ENCODE measurements at regions not wholly inside any gene's neighbourhood (a gene's known extent, or its start where the extent isn't known, plus 50 kb on each side); places are given as distances from the start of the nearest gene placed in this dataset.

- CTCF ChIA-PET, result interaction anchor here (0.6 kb wide), 1 partner anchor 27 kb away, joined by 3 read pairs; no protein-coding TSS in a partner anchor
- no CpG with 5 or more reads among the region's 2 CpGs for WGBS, 2 experiments (ENCODE audit: extremely low coverage in 2 of 2, insufficient read length in 1 of 2)
- no peak overlapping the region for H2AK9ac ChIP-seq (replicated peaks; ENCODE audit: low read depth, low read length, poor library complexity)
- intact Hi-C loops (cut with micrococcal nuclease), result no loop called here
- H3K9me1 ChIP-seq (ENCODE audit: insufficient read depth, low read length), result no peaks in the 10 kb centered on the region
- no peak overlapping the region for H4K5ac ChIP-seq (ENCODE audit: low read depth, low read length)
- no peak overlapping the region for H2BK120ac ChIP-seq (ENCODE audit: low read depth, low read length)
- no peak overlapping the region for H3K27ac ChIP-seq (ENCODE audit: insufficient read depth, low read length)
- no peak overlapping the region for H3K9ac ChIP-seq (ENCODE audit: low read depth, low read length)
- H4K91ac ChIP-seq (ENCODE audit: insufficient read depth, low read depth, low read length), result no peak overlapping the region
- H2BK20ac ChIP-seq (ENCODE audit: low read depth, low read length), result no peak overlapping the region
- no peak overlapping the region for H3K18ac ChIP-seq (ENCODE audit: low read depth, low read length)
- no peak overlapping the region for H2AFZ ChIP-seq (replicated peaks; ENCODE audit: low read length, poor library complexity)
- no peaks in the 10 kb centered on the region for H3K79me1 ChIP-seq (ENCODE audit: low read depth in 1 of 2, low read length in 2 of 2)
- POLR2A ChIA-PET (ENCODE audit: unreplicated experiment), result no interaction called here
- no peak for ATAC-seq (ENCODE audit: low read depth)
- H3K9me3 ChIP-seq (ENCODE audit: control insufficient read depth, insufficient read depth, low read length), result no peaks in the 10 kb centered on the region
- H3K4me2 ChIP-seq (ENCODE audit: low read depth, low read length), result no peak overlapping the region
- H2BK15ac ChIP-seq (ENCODE audit: low read depth, low read length), result no peak overlapping the region
- no peaks in the 10 kb centered on the region for H4K20me1 ChIP-seq (ENCODE audit: insufficient read depth, low read length)
- H3K56ac ChIP-seq (ENCODE audit: extremely low read depth, insufficient read depth, low read length), result no peak overlapping the region
- TF ChIP-seq RAD21 (IDR thresholded peaks at IDR 0.05; ENCODE audit: low read length), result no peak
- TF ChIP-seq FOS (IDR thresholded peaks at IDR 0.05; ENCODE audit: low read depth, low read length), result no peak
- TF ChIP-seq, protein P1, sequence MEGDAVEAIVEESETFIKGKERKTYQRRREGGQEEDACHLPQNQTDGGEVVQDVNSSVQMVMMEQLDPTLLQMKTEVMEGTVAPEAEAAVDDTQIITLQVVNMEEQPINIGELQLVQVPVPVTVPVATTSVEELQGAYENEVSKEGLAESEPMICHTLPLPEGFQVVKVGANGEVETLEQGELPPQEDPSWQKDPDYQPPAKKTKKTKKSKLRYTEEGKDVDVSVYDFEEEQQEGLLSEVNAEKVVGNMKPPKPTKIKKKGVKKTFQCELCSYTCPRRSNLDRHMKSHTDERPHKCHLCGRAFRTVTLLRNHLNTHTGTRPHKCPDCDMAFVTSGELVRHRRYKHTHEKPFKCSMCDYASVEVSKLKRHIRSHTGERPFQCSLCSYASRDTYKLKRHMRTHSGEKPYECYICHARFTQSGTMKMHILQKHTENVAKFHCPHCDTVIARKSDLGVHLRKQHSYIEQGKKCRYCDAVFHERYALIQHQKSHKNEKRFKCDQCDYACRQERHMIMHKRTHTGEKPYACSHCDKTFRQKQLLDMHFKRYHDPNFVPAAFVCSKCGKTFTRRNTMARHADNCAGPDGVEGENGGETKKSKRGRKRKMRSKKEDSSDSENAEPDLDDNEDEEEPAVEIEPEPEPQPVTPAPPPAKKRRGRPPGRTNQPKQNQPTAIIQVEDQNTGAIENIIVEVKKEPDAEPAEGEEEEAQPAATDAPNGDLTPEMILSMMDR (conservative IDR thresholded peaks at IDR 0.05; ENCODE audit: low read depth, low read length), result no peak
- TF ChIP-seq MAZ (IDR thresholded peaks at IDR 0.05; ENCODE audit: borderline replicate concordance, low read depth, low read length), result no peak
- TF ChIP-seq CEBPB (IDR thresholded peaks at IDR 0.05; ENCODE audit: low read depth, low read length), result no peak
- no peak for TF ChIP-seq POLR2A (IDR thresholded peaks at IDR 0.05; ENCODE audit: low read depth, low read length)
- TF ChIP-seq USF2 (IDR thresholded peaks at IDR 0.05; ENCODE audit: low read depth, low read length), result no peak
- no peak for TF ChIP-seq NFE2L2 (IDR thresholded peaks at IDR 0.05; ENCODE audit: low read depth, low read length)
- no peak for TF ChIP-seq SMC3 (IDR thresholded peaks at IDR 0.05; ENCODE audit: low read depth, low read length)
- no peak for TF ChIP-seq BHLHE40 (IDR thresholded peaks at IDR 0.05; ENCODE audit: low read depth, low read length)
- no peak for TF ChIP-seq RFX5 (IDR thresholded peaks at IDR 0.05; ENCODE audit: low read depth, low read length)
- TF ChIP-seq MXI1 (IDR thresholded peaks at IDR 0.05; ENCODE audit: borderline replicate concordance, low read depth, low read length), result no peak
- TF ChIP-seq MAFK (IDR thresholded peaks at IDR 0.05; ENCODE audit: low read depth, low read length), result no peak
- no peak for TF ChIP-seq CHD1 (IDR thresholded peaks at IDR 0.05; ENCODE audit: low read depth, low read length)
- no peak overlapping the region for H2BK5ac ChIP-seq (ENCODE audit: low read depth, low read length, poor library complexity, severe bottlenecking)
- H3K4ac ChIP-seq (ENCODE audit: low read depth, low read length), result no peak overlapping the region
- no TSS peak for BruUV-seq (replicated peaks)
- no peak overlapping the region for H4K8ac ChIP-seq (ENCODE audit: low read depth in 2 of 2, low read length in 2 of 2)
- H3K4me3 ChIP-seq (ENCODE audit: insufficient read depth, low read depth, low read length), result no peak overlapping the region
- DNase-seq, result no peak
- no peak overlapping the region for H2AK5ac ChIP-seq (ENCODE audit: low read depth, low read length)
- H3K27me3 ChIP-seq (ENCODE audit: control insufficient read depth, insufficient read depth, low read length), result no peaks in the 10 kb centered on the region
- H3K36me3 ChIP-seq (ENCODE audit: control insufficient read depth, insufficient read depth, low read length), result no peaks in the 10 kb centered on the region
- dilution Hi-C loops (cut with HindIII; ENCODE audit: low sequenced_read_pairs, unreplicated experiment), result no loop called here
- no peaks in the 10 kb centered on the region for H3K4me1 ChIP-seq (ENCODE audit: control insufficient read depth, insufficient read depth, low read length)
- no peak overlapping the region for H3K14ac ChIP-seq (replicated peaks; ENCODE audit: low read depth, low read length)
- in situ Hi-C loops (cut with MboI; ENCODE audit: low sequenced_read_pairs), result no loop called here
- no peak overlapping the region for H3K23ac ChIP-seq (ENCODE audit: low read depth, low read length)
Measured at GRCh38 chr5:109990723-109991359, 301.1 kb downstream of the MAN2A1 start.

All from IMR-90 (cell line).